GM12878 (cell line): ENCODE measurements at regions not wholly inside any gene's neighbourhood (a gene's known extent, or its start where the extent isn't known, plus 50 kb on each side); places are given as distances from the start of the nearest gene placed in this dataset.

ENCODE experiments used
- ATF3 ChIP-seq: IDR thresholded peaks from 2 replicates; pipeline ENCODE4 v1.6.1; 2011; ENCODE audit warnings: low read depth, mild to moderate bottlenecking, low read length, moderate library complexity, borderline replicate concordance; ENCODE audit errors: extremely low read depth
- ATF7 ChIP-seq: fragments of 450-650 bp; IDR thresholded peaks from 2 replicates; pipeline ENCODE4 v1.6.1; 2016; ENCODE audit warnings: low read depth, mild to moderate bottlenecking
- NBN ChIP-seq: fragments of 450-650 bp; IDR thresholded peaks from 2 replicates; pipeline ENCODE4 v1.6.1; 2016
- PAX5 ChIP-seq: IDR thresholded peaks from 2 replicates; pipeline ENCODE4 v1.6.1; 2011; ENCODE audit warnings: low read depth, low read length, borderline replicate concordance
- SUPT20H ChIP-seq: IDR thresholded peaks from 2 replicates; pipeline ENCODE4 v1.6.1; 2011; ENCODE audit warnings: low read depth, mild to moderate bottlenecking, low read length, moderate library complexity, borderline replicate concordance; ENCODE audit not compliant: control insufficient read depth
- ZBED1 ChIP-seq: IDR thresholded peaks from 2 replicates; pipeline ENCODE4 v1.6.1; 2016; ENCODE audit warnings: borderline replicate concordance
- TF ChIP-seq, protein P1 (sequence below): fragments of 450-650 bp; IDR thresholded peaks from 2 replicates; pipeline ENCODE4 v1.6.1; 2018; ENCODE audit warnings: borderline replicate concordance, mild to moderate bottlenecking; ENCODE audit not compliant: partially characterized antibody
- TF ChIP-seq, protein P2 (sequence below): fragments of 450-650 bp; formaldehyde crosslinking; IDR thresholded peaks from 2 replicates; pipeline ENCODE4 v1.5.0; 2022; ENCODE audit warnings: mild to moderate bottlenecking, missing genetic modification characterization
- TF ChIP-seq, protein P3 (sequence below): IDR thresholded peaks from 2 replicates; pipeline ENCODE4 v1.6.1; 2012; ENCODE audit warnings: mild to moderate bottlenecking, low read depth, low read length

DNA sequence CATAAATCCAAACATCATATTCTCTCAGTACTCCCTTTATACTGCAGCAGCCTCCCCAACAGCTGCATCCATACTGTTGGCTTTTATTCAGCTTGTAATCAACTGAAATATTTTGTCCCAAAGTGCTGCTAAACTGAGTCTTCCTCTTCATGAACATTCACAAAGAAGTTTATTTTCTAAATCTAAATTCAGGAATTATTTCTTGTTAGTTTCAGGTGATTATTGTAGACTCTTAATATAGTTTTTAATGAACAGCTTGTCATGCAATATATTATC lies 269.3 kb upstream of the UBE2E2 start (continued):
- TF ChIP-seq, protein P1, sequence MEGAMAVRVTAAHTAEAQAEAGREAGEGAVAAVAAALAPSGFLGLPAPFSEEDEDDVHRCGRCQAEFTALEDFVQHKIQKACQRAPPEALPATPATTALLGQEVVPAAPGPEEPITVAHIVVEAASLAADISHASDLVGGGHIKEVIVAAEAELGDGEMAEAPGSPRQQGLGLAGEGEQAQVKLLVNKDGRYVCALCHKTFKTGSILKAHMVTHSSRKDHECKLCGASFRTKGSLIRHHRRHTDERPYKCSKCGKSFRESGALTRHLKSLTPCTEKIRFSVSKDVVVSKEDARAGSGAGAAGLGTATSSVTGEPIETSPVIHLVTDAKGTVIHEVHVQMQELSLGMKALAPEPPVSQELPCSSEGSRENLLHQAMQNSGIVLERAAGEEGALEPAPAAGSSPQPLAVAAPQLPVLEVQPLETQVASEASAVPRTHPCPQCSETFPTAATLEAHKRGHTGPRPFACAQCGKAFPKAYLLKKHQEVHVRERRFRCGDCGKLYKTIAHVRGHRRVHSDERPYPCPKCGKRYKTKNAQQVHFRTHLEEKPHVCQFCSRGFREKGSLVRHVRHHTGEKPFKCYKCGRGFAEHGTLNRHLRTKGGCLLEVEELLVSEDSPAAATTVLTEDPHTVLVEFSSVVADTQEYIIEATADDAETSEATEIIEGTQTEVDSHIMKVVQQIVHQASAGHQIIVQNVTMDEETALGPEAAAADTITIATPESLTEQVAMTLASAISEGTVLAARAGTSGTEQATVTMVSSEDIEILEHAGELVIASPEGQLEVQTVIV: no peak
- TF ChIP-seq ZBED1: no peak
- no peak for TF ChIP-seq NBN
- no peak for TF ChIP-seq ATF3
- TF ChIP-seq, protein P2, sequence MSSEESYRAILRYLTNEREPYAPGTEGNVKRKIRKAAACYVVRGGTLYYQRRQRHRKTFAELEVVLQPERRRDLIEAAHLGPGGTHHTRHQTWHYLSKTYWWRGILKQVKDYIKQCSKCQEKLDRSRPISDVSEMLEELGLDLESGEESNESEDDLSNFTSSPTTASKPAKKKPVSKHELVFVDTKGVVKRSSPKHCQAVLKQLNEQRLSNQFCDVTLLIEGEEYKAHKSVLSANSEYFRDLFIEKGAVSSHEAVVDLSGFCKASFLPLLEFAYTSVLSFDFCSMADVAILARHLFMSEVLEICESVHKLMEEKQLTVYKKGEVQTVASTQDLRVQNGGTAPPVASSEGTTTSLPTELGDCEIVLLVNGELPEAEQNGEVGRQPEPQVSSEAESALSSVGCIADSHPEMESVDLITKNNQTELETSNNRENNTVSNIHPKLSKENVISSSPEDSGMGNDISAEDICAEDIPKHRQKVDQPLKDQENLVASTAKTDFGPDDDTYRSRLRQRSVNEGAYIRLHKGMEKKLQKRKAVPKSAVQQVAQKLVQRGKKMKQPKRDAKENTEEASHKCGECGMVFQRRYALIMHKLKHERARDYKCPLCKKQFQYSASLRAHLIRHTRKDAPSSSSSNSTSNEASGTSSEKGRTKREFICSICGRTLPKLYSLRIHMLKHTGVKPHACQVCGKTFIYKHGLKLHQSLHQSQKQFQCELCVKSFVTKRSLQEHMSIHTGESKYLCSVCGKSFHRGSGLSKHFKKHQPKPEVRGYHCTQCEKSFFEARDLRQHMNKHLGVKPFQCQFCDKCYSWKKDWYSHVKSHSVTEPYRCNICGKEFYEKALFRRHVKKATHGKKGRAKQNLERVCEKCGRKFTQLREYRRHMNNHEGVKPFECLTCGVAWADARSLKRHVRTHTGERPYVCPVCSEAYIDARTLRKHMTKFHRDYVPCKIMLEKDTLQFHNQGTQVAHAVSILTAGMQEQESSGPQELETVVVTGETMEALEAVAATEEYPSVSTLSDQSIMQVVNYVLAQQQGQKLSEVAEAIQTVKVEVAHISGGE: no peak
- no peak for TF ChIP-seq ATF7
- TF ChIP-seq, protein P3, sequence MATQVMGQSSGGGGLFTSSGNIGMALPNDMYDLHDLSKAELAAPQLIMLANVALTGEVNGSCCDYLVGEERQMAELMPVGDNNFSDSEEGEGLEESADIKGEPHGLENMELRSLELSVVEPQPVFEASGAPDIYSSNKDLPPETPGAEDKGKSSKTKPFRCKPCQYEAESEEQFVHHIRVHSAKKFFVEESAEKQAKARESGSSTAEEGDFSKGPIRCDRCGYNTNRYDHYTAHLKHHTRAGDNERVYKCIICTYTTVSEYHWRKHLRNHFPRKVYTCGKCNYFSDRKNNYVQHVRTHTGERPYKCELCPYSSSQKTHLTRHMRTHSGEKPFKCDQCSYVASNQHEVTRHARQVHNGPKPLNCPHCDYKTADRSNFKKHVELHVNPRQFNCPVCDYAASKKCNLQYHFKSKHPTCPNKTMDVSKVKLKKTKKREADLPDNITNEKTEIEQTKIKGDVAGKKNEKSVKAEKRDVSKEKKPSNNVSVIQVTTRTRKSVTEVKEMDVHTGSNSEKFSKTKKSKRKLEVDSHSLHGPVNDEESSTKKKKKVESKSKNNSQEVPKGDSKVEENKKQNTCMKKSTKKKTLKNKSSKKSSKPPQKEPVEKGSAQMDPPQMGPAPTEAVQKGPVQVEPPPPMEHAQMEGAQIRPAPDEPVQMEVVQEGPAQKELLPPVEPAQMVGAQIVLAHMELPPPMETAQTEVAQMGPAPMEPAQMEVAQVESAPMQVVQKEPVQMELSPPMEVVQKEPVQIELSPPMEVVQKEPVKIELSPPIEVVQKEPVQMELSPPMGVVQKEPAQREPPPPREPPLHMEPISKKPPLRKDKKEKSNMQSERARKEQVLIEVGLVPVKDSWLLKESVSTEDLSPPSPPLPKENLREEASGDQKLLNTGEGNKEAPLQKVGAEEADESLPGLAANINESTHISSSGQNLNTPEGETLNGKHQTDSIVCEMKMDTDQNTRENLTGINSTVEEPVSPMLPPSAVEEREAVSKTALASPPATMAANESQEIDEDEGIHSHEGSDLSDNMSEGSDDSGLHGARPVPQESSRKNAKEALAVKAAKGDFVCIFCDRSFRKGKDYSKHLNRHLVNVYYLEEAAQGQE: no peak
- no peak for TF ChIP-seq SUPT20H
- no peak for TF ChIP-seq PAX5
